Sigmoid colon (tissue), 6 donors: ENCODE measurements at regions not wholly inside any gene's neighbourhood (a gene's known extent, or its start where the extent isn't known, plus 50 kb on each side); places are given as distances from the start of the nearest gene placed in this dataset.

Experiments
- DNase-seq: peaks from one replicate; pipeline ENCODE4 v3.0.0-alpha.2; 2019
- H3K27ac ChIP-seq, 4 donors: fragments of 200-600 bp; sonication (generic); one replicate each; pipeline ENCODE4 v1.5.1; 2016 to 2019; ENCODE audit warnings: mild to moderate bottlenecking in 1 of 4
- H3K27me3 ChIP-seq, 3 donors: fragments of 200-600 bp; sonication (generic); one replicate each; pipeline ENCODE4 v1.5.1; 2019; ENCODE audit warnings: mild to moderate bottlenecking in 1 of 3
- H3K36me3 ChIP-seq, 4 donors: fragments of 200-600 bp; sonication (generic); one replicate each; pipeline ENCODE4 v1.5.1; 2016 to 2019
- H3K4me1 ChIP-seq, 4 donors: fragments of 200-600 bp; sonication (generic); one replicate each; pipeline ENCODE4 v1.5.1; 2017 to 2019
- H3K4me3 ChIP-seq, 4 donors: fragments of 200-600 bp; sonication (generic); one replicate each; pipeline ENCODE4 v1.5.1; 2017 to 2019; ENCODE audit warnings: mild to moderate bottlenecking in 2 of 4, moderate library complexity in 1 of 4
- H3K9me3 ChIP-seq, 4 donors: fragments of 200-600 bp in 3 of 4; sonication (generic) in 3 of 4; one replicate each; pipeline versions ENCODE4 v1.5.1 to v1.6.1; 2013 to 2019
- EP300 ChIP-seq, 4 donors: sonication (generic); formaldehyde crosslinking; IDR thresholded peaks; one replicate each; pipeline ENCODE4 v1.6.1; 2017; ENCODE audit warnings: antibody characterized with exemption in 4 of 4
- POLR2A ChIP-seq, 2 donors: fragments of 450-650 bp; IDR thresholded peaks; one replicate each; pipeline ENCODE4 v1.6.1; 2016; ENCODE audit warnings: antibody characterized with exemption in 2 of 2, mild to moderate bottlenecking in 2 of 2, moderate library complexity in 2 of 2
- POLR2AphosphoS5 ChIP-seq, 4 donors: sonication (generic); formaldehyde crosslinking; IDR thresholded peaks; one replicate each; pipeline ENCODE4 v1.6.1; 2017; ENCODE audit warnings: antibody characterized with exemption in 4 of 4
- WGBS, 2 donors: extraction: QIAGEN DNeasy Blood & Tissue Kit; methylation state at CpG; one replicate each; pipeline ENCODE4 v1.1.7; 2013; 5-methylcytosine and 5-hydroxymethylcytosine counted together
- intact Hi-C: fragments of 100-400 bp; cut with DNase I; formaldehyde crosslinking; loops from one replicate; pipeline ENCODE4 v1.15.1; 2023
- TF ChIP-seq, protein P1 (sequence below), 4 experiments: fragments of 450-650 bp in 3 of 4; fragments of 200-600 bp in 1 of 4; IDR thresholded peaks; one replicate each; pipeline ENCODE4 v1.5.1; 2016 to 2019; ENCODE audit warnings: antibody characterized with exemption in 4 of 4, mild to moderate bottlenecking in 3 of 4, moderate library complexity in 2 of 4
- donor health status: healthy with polysubstance abuse.
- donor health status: healthy.

DNA sequence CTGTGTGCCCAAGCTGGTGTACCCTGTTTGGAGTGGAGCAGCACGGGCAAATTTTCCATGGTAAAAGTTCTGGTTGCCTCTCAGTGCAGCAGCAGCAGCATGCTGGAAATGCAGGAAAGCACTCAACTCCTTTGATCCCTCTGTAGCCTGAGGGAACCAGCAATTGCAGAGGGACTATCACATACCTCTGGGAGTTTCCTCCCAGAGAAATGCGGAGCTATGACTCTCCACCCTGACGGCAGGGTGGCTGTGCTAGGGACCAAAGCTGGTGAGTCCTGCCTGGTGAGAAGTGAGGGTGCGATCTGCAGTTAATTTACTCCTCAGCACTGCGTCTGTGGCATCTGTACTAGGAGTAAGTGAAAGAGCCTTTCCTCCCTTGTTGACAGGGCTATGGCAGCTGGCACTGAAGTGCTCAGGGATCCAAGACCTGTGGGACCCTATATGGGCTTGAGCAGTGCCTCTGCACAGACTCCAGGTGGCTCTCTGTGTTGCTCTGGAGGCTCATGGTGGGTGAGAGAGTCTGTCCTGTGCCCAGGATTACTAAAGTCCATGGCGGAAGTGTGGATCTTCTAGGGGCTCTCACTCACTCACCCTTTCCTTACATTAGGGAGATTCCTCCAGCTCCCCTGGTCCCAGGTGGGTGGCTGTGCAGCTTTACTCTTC, 601.2 kb upstream of the TYRP1 start:
- TF ChIP-seq, protein P1, sequence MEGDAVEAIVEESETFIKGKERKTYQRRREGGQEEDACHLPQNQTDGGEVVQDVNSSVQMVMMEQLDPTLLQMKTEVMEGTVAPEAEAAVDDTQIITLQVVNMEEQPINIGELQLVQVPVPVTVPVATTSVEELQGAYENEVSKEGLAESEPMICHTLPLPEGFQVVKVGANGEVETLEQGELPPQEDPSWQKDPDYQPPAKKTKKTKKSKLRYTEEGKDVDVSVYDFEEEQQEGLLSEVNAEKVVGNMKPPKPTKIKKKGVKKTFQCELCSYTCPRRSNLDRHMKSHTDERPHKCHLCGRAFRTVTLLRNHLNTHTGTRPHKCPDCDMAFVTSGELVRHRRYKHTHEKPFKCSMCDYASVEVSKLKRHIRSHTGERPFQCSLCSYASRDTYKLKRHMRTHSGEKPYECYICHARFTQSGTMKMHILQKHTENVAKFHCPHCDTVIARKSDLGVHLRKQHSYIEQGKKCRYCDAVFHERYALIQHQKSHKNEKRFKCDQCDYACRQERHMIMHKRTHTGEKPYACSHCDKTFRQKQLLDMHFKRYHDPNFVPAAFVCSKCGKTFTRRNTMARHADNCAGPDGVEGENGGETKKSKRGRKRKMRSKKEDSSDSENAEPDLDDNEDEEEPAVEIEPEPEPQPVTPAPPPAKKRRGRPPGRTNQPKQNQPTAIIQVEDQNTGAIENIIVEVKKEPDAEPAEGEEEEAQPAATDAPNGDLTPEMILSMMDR (IDR thresholded peaks at IDR 0.05), result no peak
- TF ChIP-seq POLR2A (IDR thresholded peaks at IDR 0.05) (no peak), POLR2AphosphoS5 (IDR thresholded peaks at IDR 0.05) (no peak), EP300 (IDR thresholded peaks at IDR 0.05) (no peak)

DNA sequence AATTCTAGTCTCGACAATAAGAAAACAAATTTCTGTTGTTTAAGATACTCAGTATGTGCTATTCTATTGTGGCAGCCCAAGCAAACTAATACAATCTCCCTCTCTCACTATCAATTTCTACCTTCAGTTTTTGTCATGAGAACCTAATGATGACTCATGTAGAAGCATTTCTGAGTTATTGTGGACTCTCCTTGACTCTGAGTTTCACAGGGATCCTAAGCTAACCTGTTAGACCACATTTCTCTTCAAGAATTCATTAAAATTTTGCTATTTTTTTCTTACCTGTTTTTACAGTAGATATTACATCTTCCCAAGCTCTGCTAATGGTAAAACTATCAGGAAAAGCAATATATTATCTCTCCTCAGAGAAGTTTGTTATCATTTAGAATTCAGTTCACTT, 599.1 kb upstream of the TYRP1 start:
- no peaks in the 10 kb centered on the region for H3K36me3 ChIP-seq
- no peak for TF ChIP-seq EP300 (IDR thresholded peaks at IDR 0.05)
- TF ChIP-seq, protein P1 (IDR thresholded peaks at IDR 0.05), result no peak
- 77 to 84% methylated on average over 1 of the region's 1 CpG for WGBS, 2 donors

More for the DNA sequence above, 601.2 kb upstream of the TYRP1 start:
- DNase-seq, result no peak
- H3K27ac ChIP-seq, result no peak overlapping the region
- H3K4me1 ChIP-seq, result no peaks in the 10 kb centered on the region
- no peaks in the 10 kb centered on the region for H3K27me3 ChIP-seq
- WGBS, 2 donors, result 79 to 85% methylated on average over 6 of the region's 6 CpGs
- no peaks in the 10 kb centered on the region for H3K36me3 ChIP-seq
- H3K9me3 ChIP-seq, result no peaks in the 10 kb centered on the region
- intact Hi-C loops, result no loop called here
- H3K4me3 ChIP-seq, result no peak overlapping the region

DNA sequence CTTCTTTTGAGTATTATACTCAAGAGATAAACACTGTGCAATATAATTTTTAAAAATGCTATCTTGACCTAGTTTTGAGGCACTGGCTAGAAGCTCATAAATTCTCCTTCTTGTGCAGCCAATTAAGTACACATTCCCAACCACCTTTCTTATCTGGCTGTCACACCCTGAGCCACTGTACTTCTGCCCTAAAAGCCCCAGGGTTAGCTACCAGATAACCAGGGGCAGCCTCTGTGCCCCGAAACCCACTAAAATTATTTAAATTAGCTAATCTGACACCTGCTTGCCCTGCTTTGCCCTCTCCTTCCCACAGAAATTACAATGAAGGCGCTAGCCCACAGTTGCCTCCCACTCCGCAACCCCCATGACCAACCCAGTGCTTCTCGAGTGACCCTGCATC, 597.3 kb upstream of the TYRP1 start:
- intact Hi-C loops, result no loop called here
- 56 to 74% methylated on average over 4 of the region's 4 CpGs for WGBS, 2 donors
- Histone ChIP-seq H3K36me3 (no peaks in the 10 kb centered on the region), H3K9me3 (no peaks in the 10 kb centered on the region), H3K27me3 (no peaks in the 10 kb centered on the region), H3K4me3 (no peak overlapping the region), H3K27ac (no peak overlapping the region), H3K4me1 (no peaks in the 10 kb centered on the region)
- no peak for DNase-seq
- TF ChIP-seq POLR2AphosphoS5 (IDR thresholded peaks at IDR 0.05) (no peak), POLR2A (IDR thresholded peaks at IDR 0.05) (no peak), EP300 (IDR thresholded peaks at IDR 0.05) (no peak)
- TF ChIP-seq, protein P1 (IDR thresholded peaks at IDR 0.05), result no peak

More for the DNA sequence above, 599.1 kb upstream of the TYRP1 start:
- Histone ChIP-seq H3K4me1 (no peaks in the 10 kb centered on the region), H3K27ac (no peak overlapping the region), H3K9me3 (no peaks in the 10 kb centered on the region), H3K27me3 (no peaks in the 10 kb centered on the region), H3K4me3 (no peak overlapping the region)
- intact Hi-C loops, result no loop called here
- no peak for DNase-seq

DNA sequence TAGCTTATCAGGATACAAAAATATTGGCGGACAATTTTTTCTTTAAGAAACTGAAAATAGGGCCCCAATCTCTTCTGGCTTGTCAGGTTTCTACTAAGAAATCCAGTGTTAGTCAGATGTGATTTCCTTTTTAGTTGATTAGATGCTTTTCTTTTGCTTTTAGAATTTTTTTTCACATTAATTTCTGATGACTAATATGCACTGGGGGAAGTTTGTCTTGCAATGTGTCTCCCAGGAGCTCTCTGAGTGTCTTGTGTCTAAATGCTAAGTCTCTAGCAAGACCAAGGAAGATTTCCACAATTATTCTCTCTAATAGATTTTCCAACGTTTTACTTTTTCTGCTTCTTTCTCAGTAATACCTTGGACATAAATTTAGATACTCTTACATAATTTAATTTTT, 559.8 kb upstream of the TYRP1 start:
- Histone ChIP-seq H3K27me3 (no peaks in the 10 kb centered on the region), H3K4me1 (no peaks in the 10 kb centered on the region), H3K4me3 (no peak overlapping the region), H3K27ac (no peak overlapping the region), H3K36me3 (no peaks in the 10 kb centered on the region), H3K9me3 (no peaks in the 10 kb centered on the region)
- DNase-seq, result no peak
- 79 to 88% methylated on average over 2 of the region's 2 CpGs for WGBS, 2 donors
- TF ChIP-seq POLR2A (IDR thresholded peaks at IDR 0.05), result no peak
- TF ChIP-seq, protein P1 (IDR thresholded peaks at IDR 0.05), result no peak
- TF ChIP-seq POLR2AphosphoS5 (IDR thresholded peaks at IDR 0.05), result no peak
- TF ChIP-seq EP300 (IDR thresholded peaks at IDR 0.05), result no peak
- intact Hi-C loops, result no loop called here

DNA sequence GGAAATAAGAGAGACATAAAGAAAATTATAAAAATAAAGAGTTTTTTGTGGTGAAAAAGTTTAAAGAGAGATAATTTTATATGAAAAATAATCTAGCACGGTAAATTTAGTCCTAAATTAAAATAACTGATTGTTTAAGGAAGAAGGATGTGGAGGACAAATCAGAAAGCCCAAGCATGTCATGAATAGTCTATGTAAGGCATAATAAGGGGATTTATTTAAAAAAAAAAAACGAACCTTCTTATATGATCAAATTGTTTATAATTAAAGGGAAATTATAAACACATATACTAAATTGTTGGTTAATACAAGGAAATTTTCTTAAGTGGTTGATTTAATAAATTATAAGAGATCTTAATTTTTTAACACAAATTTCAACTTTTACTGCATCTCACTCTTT, 551.8 kb upstream of the TYRP1 start:
- TF ChIP-seq POLR2AphosphoS5 (IDR thresholded peaks at IDR 0.05) (no peak), EP300 (IDR thresholded peaks at IDR 0.05) (no peak), POLR2A (IDR thresholded peaks at IDR 0.05) (no peak)
- TF ChIP-seq, protein P1 (IDR thresholded peaks at IDR 0.05), result no peak
- H3K27ac ChIP-seq, result no peak overlapping the region
- H3K4me3 ChIP-seq, result no peak overlapping the region
- no peak for DNase-seq
- peaks cover 0 to 6% (median 0%) of the 10 kb centered on the region in 4 donors for H3K9me3 ChIP-seq
- H3K4me1 ChIP-seq, result no peaks in the 10 kb centered on the region
- intact Hi-C loops, result no loop called here
- H3K27me3 ChIP-seq, result no peaks in the 10 kb centered on the region
- H3K36me3 ChIP-seq, result no peaks in the 10 kb centered on the region
- WGBS, 2 donors, result 62 to 65% methylated on average over 2 of the region's 2 CpGs
